H9 (cell line): ENCODE measurements at regions not wholly inside any gene's neighbourhood (a gene's known extent, or its start where the extent isn't known, plus 50 kb on each side); places are given as distances from the start of the nearest gene placed in this dataset.

Experiments used
- DNase-seq: peaks from one replicate; pipeline ENCODE4 v3.0.0-alpha.2; 2017
- H2AFZ ChIP-seq: one replicate; pipeline ENCODE4 v1.6.1; 2013; ENCODE audit warnings: mild to moderate bottlenecking, low read length, control low read depth, moderate library complexity
- H2AK5ac ChIP-seq: 2 replicates; pipeline ENCODE4 v1.6.1; 2013; ENCODE audit warnings: low read length, control low read depth, mixed read lengths; ENCODE audit not compliant: insufficient read length
- H2BK120ac ChIP-seq: one replicate; pipeline ENCODE4 v1.6.1; 2013; ENCODE audit warnings: low read depth, mild to moderate bottlenecking, low read length, control low read depth, inconsistent platforms; ENCODE audit not compliant: poor library complexity, severe bottlenecking
- H2BK12ac ChIP-seq: 2 replicates; pipeline ENCODE4 v1.6.1; 2013; ENCODE audit warnings: low read length, control low read depth, mixed read lengths, low read depth; ENCODE audit not compliant: insufficient read length
- H2BK15ac ChIP-seq: 2 replicates; pipeline ENCODE4 v1.6.1; 2013; ENCODE audit warnings: low read depth, low read length, control low read depth
- H2BK20ac ChIP-seq: one replicate; pipeline ENCODE4 v1.6.1; 2013; ENCODE audit warnings: low read depth, mild to moderate bottlenecking, low read length, control low read depth, inconsistent platforms; ENCODE audit not compliant: poor library complexity, severe bottlenecking
- H2BK5ac ChIP-seq: 2 replicates; pipeline ENCODE4 v1.6.1; 2013; ENCODE audit warnings: low read length, control low read depth, mixed read lengths; ENCODE audit not compliant: insufficient read length
- H3K14ac ChIP-seq: 2 replicates; pipeline ENCODE4 v1.6.1; 2013; ENCODE audit warnings: low read length, control low read depth; ENCODE audit not compliant: insufficient read depth
- H3K18ac ChIP-seq: 2 replicates; pipeline ENCODE4 v1.6.1; 2013; ENCODE audit warnings: low read depth, mild to moderate bottlenecking, mixed read lengths, low read length, control low read depth; ENCODE audit not compliant: insufficient read length
- H3K23ac ChIP-seq: 2 replicates; pipeline ENCODE4 v1.6.1; 2013; ENCODE audit warnings: low read length, control low read depth, mixed read lengths, low read depth; ENCODE audit not compliant: insufficient read length
- H3K23me2 ChIP-seq: 2 replicates; pipeline ENCODE4 v1.6.1; 2013; ENCODE audit warnings: low read depth, mild to moderate bottlenecking, mixed read lengths, low read length, control low read depth; ENCODE audit not compliant: insufficient read length, poor library complexity, severe bottlenecking
- H3K27ac ChIP-seq: 2 replicates; pipeline ENCODE4 v1.5.1; 2013; ENCODE audit warnings: low read length, control low read depth, mixed read lengths, low read depth; ENCODE audit not compliant: insufficient read length
- H3K27me3 ChIP-seq: 2 replicates; pipeline ENCODE4 v1.6.1; 2013; ENCODE audit warnings: low read length, control low read depth, inconsistent platforms; ENCODE audit not compliant: insufficient read depth
- H3K4ac ChIP-seq: 2 replicates; pipeline ENCODE4 v1.6.1; 2013; ENCODE audit warnings: low read depth, mild to moderate bottlenecking, control low read depth, inconsistent platforms, low read length, moderate library complexity
- H3K4me1 ChIP-seq: 2 replicates; pipeline ENCODE4 v1.6.1; 2013; ENCODE audit warnings: low read length, control low read depth, inconsistent platforms; ENCODE audit not compliant: insufficient read depth
- H3K4me2 ChIP-seq: 2 replicates; pipeline ENCODE4 v1.6.1; 2013; ENCODE audit warnings: low read length, control low read depth, mixed read lengths; ENCODE audit not compliant: insufficient read length, insufficient read depth
- H3K56ac ChIP-seq: 2 replicates; pipeline ENCODE4 v1.6.1; 2013; ENCODE audit warnings: low read depth, mild to moderate bottlenecking, mixed read lengths, low read length, control low read depth; ENCODE audit not compliant: insufficient read length
- H3K79me1 ChIP-seq: 2 replicates; pipeline ENCODE4 v1.6.1; 2013; ENCODE audit warnings: low read depth, mild to moderate bottlenecking, moderate library complexity, low read length, control low read depth, inconsistent platforms; ENCODE audit not compliant: insufficient read depth, poor library complexity, severe bottlenecking
- H3K79me2 ChIP-seq: 2 replicates; pipeline ENCODE4 v1.6.1; 2013; ENCODE audit warnings: low read length, control low read depth, inconsistent platforms; ENCODE audit not compliant: insufficient read depth
- H3K9ac ChIP-seq: 2 replicates; pipeline ENCODE4 v1.6.1; 2013; ENCODE audit warnings: low read length, control low read depth, mixed read lengths; ENCODE audit not compliant: insufficient read length; ENCODE audit errors: extremely low read depth
- H3K9me3 ChIP-seq: one replicate; pipeline ENCODE4 v1.6.1; 2013; ENCODE audit warnings: low read depth, low read length, inconsistent platforms; ENCODE audit not compliant: control insufficient read depth
- H3T11ph ChIP-seq: one replicate; pipeline ENCODE4 v1.6.1; 2013; ENCODE audit warnings: mild to moderate bottlenecking, low read length, control low read depth, inconsistent platforms
- H4K20me1 ChIP-seq: one replicate; pipeline ENCODE4 v1.6.1; 2013; ENCODE audit not compliant: control insufficient read depth, insufficient read length, insufficient read depth
- H4K5ac ChIP-seq: 2 replicates; pipeline ENCODE4 v1.6.1; 2013; ENCODE audit warnings: low read depth, mild to moderate bottlenecking, mixed read lengths, low read length, control low read depth; ENCODE audit not compliant: insufficient read length
- H4K8ac ChIP-seq: replicated peaks from 2 replicates; pipeline ENCODE4 v1.6.1; 2013; ENCODE audit warnings: low read length, control low read depth, mixed read lengths, low read depth; ENCODE audit not compliant: insufficient read length
- H4K91ac ChIP-seq: 2 replicates; pipeline ENCODE4 v1.6.1; 2013; ENCODE audit warnings: low read depth, mild to moderate bottlenecking, moderate library complexity, mixed read lengths, low read length, control low read depth; ENCODE audit not compliant: insufficient read length
- H3K27ac Mint-ChIP-seq, 3 experiments: 2 replicates in 2 of 3; 3 replicates in 1 of 3; pipeline ENCODE4 v1.8.0; 2020 to 2021; ENCODE audit warnings: mixed read lengths in 3 of 3, mild to moderate bottlenecking in 1 of 3, moderate library complexity in 1 of 3
- H3K27me3 Mint-ChIP-seq: 2 replicates; pipeline ENCODE4 v1.8.0; 2021; ENCODE audit warnings: low read depth, mild to moderate bottlenecking, moderate library complexity, mixed read lengths
- H3K36me3 Mint-ChIP-seq, 3 experiments: 2 replicates in 2 of 3; 3 replicates in 1 of 3; pipeline ENCODE4 v1.8.0; 2020 to 2021; ENCODE audit warnings: low read depth in 3 of 3, mixed read lengths in 3 of 3; ENCODE audit not compliant: insufficient read depth in 1 of 3
- H3K4me1 Mint-ChIP-seq, 2 experiments: 2 replicates each; pipeline ENCODE4 v1.8.0; 2020; ENCODE audit warnings: mixed read lengths in 2 of 2
- H3K4me3 Mint-ChIP-seq, 2 experiments: 2 replicates in 1 of 2; 3 replicates in 1 of 2; pipeline ENCODE4 v1.8.0; 2020 to 2021; ENCODE audit warnings: mild to moderate bottlenecking in 2 of 2, mixed read lengths in 2 of 2, moderate library complexity in 1 of 2
- H3K9me3 Mint-ChIP-seq, 2 experiments: 2 replicates in 1 of 2; 3 replicates in 1 of 2; pipeline ENCODE4 v1.8.0; 2020; ENCODE audit warnings: mild to moderate bottlenecking in 2 of 2, mixed read lengths in 2 of 2, moderate library complexity in 1 of 2
- CTCF ChIP-seq: fragments of 200-600 bp; sonication (generic); conservative IDR thresholded peaks from 3 replicates; pipeline ENCODE4 v1.8.0; 2021; ENCODE audit warnings: antibody characterized with exemption, mild to moderate bottlenecking
- WGBS: extraction: QIAGEN DNeasy Blood & Tissue Kit; methylation state at CpG from one replicate; pipeline ENCODE4 v1.1.7; 2013; ENCODE audit warnings: missing lambda C conversion rate, low lambda C conversion rate, mixed read lengths; ENCODE audit not compliant: insufficient read length; ENCODE audit errors: extremely low coverage; 5-methylcytosine and 5-hydroxymethylcytosine counted together

GRCh38 chr2:126575631-126576030 lies 80.3 kb upstream of the GYPC start:
- no peaks in the 10 kb centered on the region for H3K27me3 Mint-ChIP-seq
- H3K9me3 Mint-ChIP-seq: no peaks in the 10 kb centered on the region
- H3K79me2 ChIP-seq: no peaks in the 10 kb centered on the region

More at GRCh38 chr2:126575631-126576030, 80.3 kb upstream of the GYPC start:
- Histone ChIP-seq H3K27me3 (no peaks in the 10 kb centered on the region), H2BK15ac (no peak overlapping the region), H2BK20ac (no peak overlapping the region), H2AK5ac (no peak overlapping the region), H4K8ac (no peak overlapping the region), H3K9me3 (no peaks in the 10 kb centered on the region), H2BK5ac (no peak overlapping the region), H4K20me1 (no peaks in the 10 kb centered on the region), H3T11ph (no peak overlapping the region), H2BK120ac (no peak overlapping the region), H3K4me1 (no peaks in the 10 kb centered on the region), H2BK12ac (no peak overlapping the region), H3K27ac (no peak overlapping the region), H3K23ac (no peak overlapping the region), H3K56ac (no peak overlapping the region), H3K4ac (no peak overlapping the region), H4K91ac (no peak overlapping the region), H3K18ac (no peak overlapping the region), H3K14ac (no peak overlapping the region), H4K5ac (no peak overlapping the region), H2AFZ (no peak overlapping the region), H3K23me2 (no peaks in the 10 kb centered on the region), H3K4me2 (no peak overlapping the region), H3K9ac (no peak overlapping the region), H3K79me1 (no peaks in the 10 kb centered on the region)
- H3K36me3 Mint-ChIP-seq: no peaks in the 10 kb centered on the region
- TF ChIP-seq CTCF: no peak
- no peak for DNase-seq
- H3K4me1 Mint-ChIP-seq: no peaks in the 10 kb centered on the region
- H3K4me3 Mint-ChIP-seq: no peak overlapping the region
- H3K27ac Mint-ChIP-seq: no peak overlapping the region
- no CpG with 5 or more reads among the region's 1 CpG for WGBS
